OCI-LY1 (cell line): ENCODE measurements at regions not wholly inside any gene's neighbourhood (a gene's known extent, or its start where the extent isn't known, plus 50 kb on each side); places are given as distances from the start of the nearest gene placed in this dataset.

Experiments used
- H2AFZ ChIP-seq: fragments of 200-600 bp; sonication (generic), shearing (Covaris generic); 2 replicates; pipeline ENCODE4 v1.6.0; 2014; ENCODE audit warnings: antibody characterized with exemption, mild to moderate bottlenecking, low read length
- H3F3A ChIP-seq: fragments of 200-600 bp; sonication (generic), shearing (Covaris generic); 2 replicates; pipeline ENCODE4 v1.6.0; 2014; ENCODE audit warnings: mild to moderate bottlenecking, antibody characterized with exemption, low read length, moderate library complexity; ENCODE audit not compliant: insufficient read depth
- H3K27ac ChIP-seq: fragments of 200-600 bp; sonication (generic); 2 replicates; pipeline ENCODE4 v1.5.1; 2014; ENCODE audit warnings: low read length, mixed run types, mild to moderate bottlenecking, low read depth; ENCODE audit not compliant: poor library complexity, severe bottlenecking
- H3K27me3 ChIP-seq: fragments of 200-600 bp; sonication (generic); 2 replicates; pipeline ENCODE4 v1.6.0; 2014; ENCODE audit warnings: antibody characterized with exemption, mild to moderate bottlenecking, low read length, moderate library complexity; ENCODE audit not compliant: insufficient read depth
- H3K36me3 ChIP-seq: fragments of 200-600 bp; sonication (generic); 2 replicates; pipeline ENCODE4 v1.6.1; 2014; ENCODE audit warnings: mild to moderate bottlenecking, antibody characterized with exemption, low read length, moderate library complexity, mixed read lengths; ENCODE audit not compliant: insufficient read depth
- H3K4me1 ChIP-seq: fragments of 200-600 bp; sonication (generic); 2 replicates; pipeline ENCODE4 v1.5.1; 2014; ENCODE audit warnings: mild to moderate bottlenecking, low read length, moderate library complexity; ENCODE audit not compliant: insufficient read depth, severe bottlenecking
- H3K4me2 ChIP-seq: fragments of 200-600 bp; sonication (generic), shearing (Covaris generic); 2 replicates; pipeline ENCODE4 v1.6.1; 2014; ENCODE audit warnings: low read length
- H3K4me3 ChIP-seq: fragments of 200-600 bp; sonication (generic); 2 replicates; pipeline ENCODE4 v1.5.1; 2014; ENCODE audit warnings: low read length, low read depth, mild to moderate bottlenecking, mixed read lengths; ENCODE audit not compliant: poor library complexity, severe bottlenecking
- H3K79me2 ChIP-seq: fragments of 200-600 bp; shearing (Covaris generic); 2 replicates; pipeline ENCODE4 v1.6.1; 2016; ENCODE audit warnings: mixed run types, low read length, mixed read lengths; ENCODE audit not compliant: insufficient read depth
- H3K9ac ChIP-seq: fragments of 200-600 bp; sonication (generic), shearing (Covaris generic); 2 replicates; pipeline ENCODE4 v1.6.1; 2014; ENCODE audit warnings: mild to moderate bottlenecking, low read length, mixed read lengths
- H3K9me2 ChIP-seq: fragments of 200-600 bp; sonication (generic), shearing (Covaris generic); 2 replicates; pipeline ENCODE4 v1.6.1; 2014; ENCODE audit warnings: low read depth, mild to moderate bottlenecking, low read length, mixed read lengths
- H3K9me3 ChIP-seq: fragments of 200-600 bp; shearing (Covaris generic); 2 replicates; pipeline ENCODE4 v1.6.1; 2014; ENCODE audit warnings: low read length, mixed read lengths
- H4K20me1 ChIP-seq: fragments of 200-600 bp; sonication (generic), shearing (Covaris generic); 2 replicates; pipeline ENCODE4 v1.6.0; 2016; ENCODE audit warnings: mild to moderate bottlenecking, low read length; ENCODE audit not compliant: insufficient read depth
- CTCF ChIP-seq: fragments of 200-600 bp; sonication (generic), shearing (Covaris generic); IDR thresholded peaks from 2 replicates; pipeline ENCODE4 v1.5.1; 2017; ENCODE audit warnings: mild to moderate bottlenecking, antibody characterized with exemption, low read length, moderate library complexity, mixed read lengths
- EZH2 ChIP-seq: fragments of 200-600 bp; sonication (generic), shearing (Covaris generic); IDR thresholded peaks from 2 replicates; pipeline ENCODE4 v1.8.0; 2017; ENCODE audit warnings: borderline replicate concordance, mixed run types, mild to moderate bottlenecking, antibody characterized with exemption, low read length, moderate library complexity, mixed read lengths

GRCh38 chr21:35533893-35534292 is 484.8 kb upstream of the RUNX1 start:
- Histone ChIP-seq H3K4me2 (no peak overlapping the region), H3K4me3 (no peak overlapping the region), H3K9me3 (no peaks in the 10 kb centered on the region), H3K9ac (no peak overlapping the region), H3K4me1 (peaks cover 4% of the 10 kb centered on the region), H3K36me3 (no peaks in the 10 kb centered on the region), H3K9me2 (no peaks in the 10 kb centered on the region), H3K27ac (no peak overlapping the region), H3F3A (no peaks in the 10 kb centered on the region), H3K79me2 (no peaks in the 10 kb centered on the region), H3K27me3 (peaks cover 3% of the 10 kb centered on the region; the same call in 1 of the 2 replicates), H2AFZ (no peak overlapping the region), H4K20me1 (no peaks in the 10 kb centered on the region)
- TF ChIP-seq EZH2 (no peak), CTCF (no peak)

GRCh38 chr21:35530766-35531165 is 481.7 kb upstream of the RUNX1 start:
- H3K36me3 ChIP-seq, result no peaks in the 10 kb centered on the region
- H3F3A ChIP-seq, result no peaks in the 10 kb centered on the region
- no peak overlapping the region for H3K4me2 ChIP-seq
- no peak overlapping the region for H3K27ac ChIP-seq
- no peak overlapping the region for H3K9ac ChIP-seq
- H3K4me1 ChIP-seq, result peaks cover 9% of the 10 kb centered on the region
- H3K9me2 ChIP-seq, result no peaks in the 10 kb centered on the region
- peaks cover 9% of the 10 kb centered on the region for H3K27me3 ChIP-seq
- H2AFZ ChIP-seq, result no peak overlapping the region
- H3K79me2 ChIP-seq, result no peaks in the 10 kb centered on the region
- no peaks in the 10 kb centered on the region for H4K20me1 ChIP-seq
- TF ChIP-seq CTCF, result no peak
- TF ChIP-seq EZH2, result no peak
- no peaks in the 10 kb centered on the region for H3K9me3 ChIP-seq
- no peak overlapping the region for H3K4me3 ChIP-seq

- no peaks in the 10 kb centered on the region for H3K9me2 ChIP-seq
- H3K4me3 ChIP-seq, result peak overlapping the region; percentile 26
- H3K36me3 ChIP-seq, result no peaks in the 10 kb centered on the region
- H3K27ac ChIP-seq, result no peak overlapping the region
- 0 out of 2 replicates have a peak overlapping the region, but pooled peaks have one; percentile 10 for H2AFZ ChIP-seq
- H3K9ac ChIP-seq, result no peak overlapping the region
- peaks cover 9% of the 10 kb centered on the region for H3K4me1 ChIP-seq
- no peaks in the 10 kb centered on the region for H4K20me1 ChIP-seq
- H3K9me3 ChIP-seq, result no peaks in the 10 kb centered on the region
- TF ChIP-seq CTCF, result no peak
- TF ChIP-seq EZH2, result no peak
- H3F3A ChIP-seq, result no peaks in the 10 kb centered on the region
- H3K4me2 ChIP-seq, result peak overlapping the region; percentile 44
- H3K27me3 ChIP-seq, result peaks cover 9% of the 10 kb centered on the region
- no peaks in the 10 kb centered on the region for H3K79me2 ChIP-seq
Observed at GRCh38 chr21:35529171-35529863, 480.2 kb upstream of the RUNX1 start.
